Inferior parietal cortex (tissue), 1 donor: ENCODE measurements at regions not wholly inside any gene's neighbourhood (a gene's known extent, or its start where the extent isn't known, plus 50 kb on each side); places are given as distances from the start of the nearest gene placed in this dataset.
"Not testable (repeated sequence)": the region's sequence is repeated elsewhere in the genome, so short reads cannot be mapped to it uniquely, and the experiment has no call there.

Source experiments
- DNase-seq: peaks from one replicate; pipeline ENCODE4 v3.0.0-alpha.2; 2016; ENCODE audit errors: extremely low spot score

DNA sequence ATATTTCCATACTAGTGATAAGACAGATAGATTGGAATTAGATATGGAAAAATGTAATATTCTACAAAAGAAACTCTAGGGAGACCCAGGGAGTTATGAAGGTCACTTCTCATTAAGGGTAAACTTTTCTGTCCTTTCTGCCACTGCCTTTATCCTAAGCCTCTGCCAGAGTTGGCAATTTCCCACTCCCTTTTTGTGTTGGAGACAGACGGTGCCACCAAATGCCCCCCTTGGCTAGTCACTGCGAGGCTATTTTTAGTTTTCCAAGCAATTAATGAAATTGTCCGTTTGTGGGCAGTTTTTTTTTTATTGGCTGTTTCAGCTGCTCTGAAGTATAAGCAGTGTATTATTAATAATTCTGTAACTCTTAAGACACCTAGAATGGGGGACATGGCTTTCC, 67.6 kb upstream of the TENM4 start:
- DNase-seq: no peak

DNA sequence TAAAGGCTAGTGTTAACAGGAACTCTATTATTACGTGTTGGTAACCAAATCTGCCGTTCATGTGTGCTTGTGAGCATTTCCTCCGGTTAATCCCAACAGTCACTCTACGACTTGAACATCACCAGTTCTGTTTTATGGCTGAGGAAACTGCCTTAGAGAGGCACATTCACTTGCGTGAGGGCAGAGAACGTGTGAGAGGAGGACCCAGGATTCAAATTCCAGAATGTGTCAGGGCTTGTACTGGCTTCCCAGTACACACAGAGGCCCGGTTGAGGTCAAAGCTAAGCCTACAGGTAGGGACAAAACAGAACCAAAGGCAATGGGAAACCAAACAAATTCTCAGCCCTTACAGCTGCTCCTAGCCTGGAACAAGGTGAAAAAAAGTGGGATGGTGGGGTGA, 66.9 kb upstream of the TENM4 start:
- DNase-seq: no peak

DNA sequence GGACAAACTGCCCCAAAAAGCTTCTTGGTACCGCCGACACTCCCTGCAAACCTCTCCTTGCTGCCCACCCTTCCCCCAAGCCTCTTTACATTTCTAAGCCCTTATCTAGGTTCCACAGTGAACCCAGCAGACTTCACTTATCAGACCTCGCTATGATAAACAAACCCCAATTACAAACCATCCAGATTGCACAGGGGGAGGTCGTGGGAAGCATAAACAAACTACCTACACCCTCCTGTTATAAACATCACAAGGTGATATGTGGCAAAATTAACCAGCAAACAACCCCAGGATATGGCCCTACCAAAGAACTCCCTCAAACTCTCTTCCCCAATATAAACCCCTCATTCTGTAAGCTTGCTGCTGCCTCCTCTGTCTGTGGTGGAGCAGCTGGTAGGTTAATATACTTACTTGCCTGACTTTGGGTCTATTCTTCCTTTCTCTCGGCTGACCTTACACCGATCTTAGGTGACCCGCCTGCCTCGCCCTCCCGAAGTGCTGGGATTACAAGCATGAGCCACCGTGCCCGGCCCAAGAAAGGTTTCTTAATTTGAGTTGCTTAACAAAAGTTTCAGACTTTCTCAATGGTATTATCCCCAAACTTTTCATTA, 66.0 kb upstream of the TENM4 start:
- DNase-seq: no peak

DNA sequence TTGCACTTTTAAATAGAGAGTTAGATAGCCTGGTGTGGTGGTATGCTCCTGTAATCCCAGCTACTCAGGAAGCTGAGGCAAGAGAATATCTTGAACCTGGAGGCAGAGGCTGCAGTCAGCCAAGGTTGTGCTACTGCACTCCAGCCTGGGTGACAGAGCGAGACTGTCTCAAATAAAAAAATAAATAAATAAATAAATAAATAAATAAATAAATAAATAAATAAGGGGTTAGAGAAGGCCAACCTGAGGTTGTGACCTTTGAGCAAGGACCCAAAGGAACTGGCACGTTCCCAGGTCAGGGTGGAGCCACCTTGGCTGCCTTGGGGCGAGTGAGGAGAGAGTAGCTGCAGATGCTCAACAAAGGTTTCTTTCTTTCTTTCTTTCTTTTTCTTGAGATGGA, 65.3 kb upstream of the TENM4 start:
- DNase-seq: no peak

DNA sequence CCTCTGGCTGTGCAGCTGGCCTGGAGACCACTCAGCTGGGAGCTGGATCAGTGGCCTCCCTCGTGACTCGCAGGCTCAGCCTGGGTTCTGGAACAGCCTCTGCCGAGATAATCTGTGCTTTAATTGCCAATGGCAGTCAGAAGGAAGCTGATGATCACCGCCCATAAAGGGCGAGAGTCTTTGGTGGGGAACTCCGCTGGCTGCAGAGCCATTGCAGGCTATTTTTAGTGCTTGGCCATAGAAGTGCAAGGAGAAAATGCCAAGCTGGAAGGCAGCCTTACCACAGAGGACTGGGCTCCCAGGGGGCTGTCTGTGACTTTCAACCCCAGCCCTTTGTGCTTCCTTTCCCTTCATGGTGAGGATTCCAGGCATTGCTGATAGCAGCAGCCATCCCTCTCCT, 62.2 kb upstream of the TENM4 start:
- DNase-seq: no peak

DNA sequence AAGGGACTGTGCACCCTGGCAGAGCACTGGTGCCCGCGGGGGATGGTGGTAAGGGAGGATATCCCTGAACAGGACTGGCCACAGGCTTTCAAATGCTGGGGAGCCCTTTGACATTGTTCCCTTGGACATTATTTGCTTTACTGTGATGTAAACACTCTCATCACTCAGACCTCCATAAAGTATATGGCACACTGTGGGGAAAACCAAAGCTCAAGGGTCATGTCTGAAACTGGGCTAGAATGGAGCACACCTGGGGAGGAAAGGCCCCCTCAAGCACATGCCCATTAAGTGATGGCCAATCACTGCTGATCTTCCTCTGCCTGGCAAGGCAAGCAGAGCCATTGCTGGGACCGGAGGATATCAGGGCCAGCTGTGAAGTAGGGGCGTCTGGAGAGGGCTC, 60.9 kb upstream of the TENM4 start:
- no peak for DNase-seq

DNA sequence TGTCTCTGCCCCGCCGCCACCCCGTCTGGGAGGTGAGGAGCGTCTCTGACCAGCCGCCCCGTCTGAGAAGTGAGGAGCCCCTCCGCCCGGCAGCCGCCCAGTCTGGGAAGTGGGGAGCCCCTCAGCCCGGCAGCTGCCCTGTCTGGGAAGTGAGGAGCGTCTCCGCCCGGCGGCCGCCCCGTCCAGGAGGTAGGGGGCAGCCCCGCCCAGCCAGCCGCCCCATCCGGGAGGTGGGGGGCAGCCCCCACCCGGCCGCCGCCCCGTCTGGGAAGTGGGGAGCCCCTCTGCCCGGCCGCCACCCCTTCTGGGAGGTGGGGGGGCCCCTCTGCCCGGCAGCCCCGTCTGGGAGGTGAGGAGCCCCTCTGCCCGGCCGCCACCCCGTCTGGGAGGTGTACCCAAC, 59.1 kb upstream of the TENM4 start:
- DNase-seq: not testable (repeated sequence)

DNA sequence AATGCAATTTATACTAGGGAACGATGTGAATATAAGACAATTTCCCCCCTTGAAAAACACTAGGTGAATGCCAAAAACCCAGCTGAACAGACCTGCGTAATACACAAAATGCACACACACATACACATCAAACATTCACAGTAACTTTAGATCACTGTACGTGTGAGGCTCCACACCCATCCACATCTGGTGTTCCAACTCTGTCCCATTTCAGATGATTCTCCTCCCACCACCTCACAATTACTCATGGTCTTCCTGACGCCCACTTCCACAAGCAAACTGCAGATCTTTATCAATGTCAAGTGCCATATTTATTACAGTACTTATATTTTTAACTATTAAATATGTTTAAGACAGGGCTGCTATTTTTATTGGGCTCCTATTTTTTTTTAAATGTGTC, 57.8 kb upstream of the TENM4 start:
- no peak for DNase-seq

DNA sequence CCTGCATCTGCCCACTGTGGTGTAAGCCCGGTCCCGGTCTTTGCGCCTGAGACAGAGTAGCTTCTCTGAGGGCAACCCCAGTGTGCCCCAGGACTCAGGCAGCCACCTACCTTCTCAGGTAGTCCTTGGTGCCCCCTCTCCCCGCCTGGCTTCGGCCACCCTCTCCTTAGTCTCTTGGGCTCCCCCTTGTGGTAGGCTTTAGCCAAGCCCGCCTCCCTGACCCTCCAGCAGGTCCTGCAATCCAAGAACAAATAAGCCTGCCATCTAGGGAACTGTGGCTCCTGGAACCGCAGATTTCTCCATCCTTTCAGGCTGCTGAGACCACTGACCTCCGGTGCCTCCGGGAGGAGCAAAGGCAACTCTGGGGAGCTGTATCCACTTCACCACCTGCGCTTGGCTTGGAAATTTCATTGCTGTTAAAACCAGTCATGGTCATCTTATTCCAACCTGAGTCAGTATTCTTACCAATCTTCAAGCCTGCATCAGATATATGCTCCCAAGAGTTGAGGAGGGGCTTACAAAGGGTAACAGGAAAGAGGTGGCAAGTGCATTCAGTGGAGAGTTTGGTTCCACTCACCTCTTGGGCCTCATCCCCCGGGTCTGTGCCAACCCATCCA, 52.8 kb upstream of the TENM4 start:
- DNase-seq: peak; percentile 65

DNA sequence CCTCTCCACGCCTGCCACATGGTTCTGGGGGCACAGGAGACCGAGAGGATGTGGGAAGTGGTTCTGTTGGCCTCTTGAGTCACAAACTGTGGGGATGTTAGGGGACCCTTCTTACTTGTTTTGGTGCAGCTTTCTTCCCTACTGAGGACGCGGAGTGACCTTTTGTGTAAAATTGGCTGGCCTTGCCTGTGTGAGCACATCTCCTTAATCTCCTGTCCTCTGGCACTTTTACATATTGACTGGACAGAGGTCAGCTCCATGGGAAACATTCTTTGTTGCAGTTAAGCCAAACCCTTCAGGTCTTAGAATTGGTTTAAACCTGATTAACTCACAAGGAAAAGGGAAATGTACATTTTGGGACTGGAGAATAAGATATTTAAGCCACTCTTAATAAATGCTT, 51.2 kb upstream of the TENM4 start:
- no peak for DNase-seq
